ENCODE measurements at regions not wholly inside any gene's neighbourhood (a gene's known extent, or its start where the extent isn't known, plus 50 kb on each side); places are given as distances from the start of the nearest gene placed in this dataset.
"Not testable (repeated sequence)": the region's sequence is repeated elsewhere in the genome, so short reads cannot be mapped to it uniquely, and the experiment has no call there.

DNA sequence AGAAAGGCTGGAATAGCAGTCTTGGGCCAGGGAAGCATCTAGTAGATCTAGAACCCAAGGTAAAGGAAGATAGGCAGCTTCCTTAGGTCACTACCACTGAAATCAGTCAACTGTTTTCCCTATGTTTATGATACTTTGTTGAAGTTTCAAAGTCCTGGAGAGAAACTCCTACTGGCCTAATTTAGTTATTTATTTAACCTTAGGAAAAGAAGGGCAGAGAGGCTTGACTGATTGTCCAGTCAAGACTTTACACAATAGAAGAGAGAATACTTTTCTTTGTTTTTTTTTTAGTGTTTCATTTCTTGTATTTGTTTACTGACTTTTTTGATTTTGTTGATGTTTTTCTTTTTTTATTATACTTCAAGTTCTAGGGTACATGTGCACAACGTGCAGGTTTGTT, 138.9 kb upstream of the PHYHIPL start:
- no peak for DNase-seq

DNA sequence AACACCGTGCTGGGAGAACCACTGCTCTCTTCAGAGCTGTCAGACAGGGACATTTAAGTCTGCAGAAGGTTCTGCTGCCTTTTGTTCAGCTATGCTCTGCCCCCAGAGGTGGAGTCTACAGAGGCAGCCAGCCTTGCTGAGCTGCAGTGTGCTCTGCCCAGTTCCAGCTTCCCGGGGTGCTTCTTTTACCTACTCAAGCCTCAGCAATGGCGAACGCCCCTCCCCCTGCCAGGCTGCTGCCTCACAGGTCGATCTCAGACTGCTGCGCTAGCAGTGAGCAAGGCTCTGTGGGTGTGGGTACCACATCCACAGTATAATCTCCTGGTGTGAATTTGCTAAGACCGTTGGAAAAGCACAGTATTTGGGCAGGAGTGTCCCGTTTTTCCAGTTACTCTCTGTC, 133.1 kb upstream of the PHYHIPL start:
- not testable (repeated sequence) for DNase-seq

DNA sequence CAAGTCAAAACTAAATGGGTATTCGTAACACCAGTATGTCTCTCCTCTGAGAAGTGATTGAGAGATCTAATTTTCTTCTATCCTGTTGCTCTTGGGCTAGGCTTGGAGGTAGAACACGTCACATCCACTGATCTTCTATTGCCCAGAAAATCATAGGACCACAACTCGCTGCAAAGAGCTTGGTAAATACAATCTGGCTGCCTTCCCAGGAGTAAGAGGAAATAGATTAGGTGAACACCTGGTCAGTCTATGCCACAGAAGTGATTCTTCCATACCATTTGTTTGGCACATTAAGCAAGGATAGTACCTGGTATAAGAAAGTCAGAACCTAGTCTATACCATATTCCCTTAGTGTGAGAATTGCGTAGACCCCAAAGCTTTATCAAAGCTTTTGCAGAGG, 129.3 kb upstream of the PHYHIPL start:
- DNase-seq: no peak

DNA sequence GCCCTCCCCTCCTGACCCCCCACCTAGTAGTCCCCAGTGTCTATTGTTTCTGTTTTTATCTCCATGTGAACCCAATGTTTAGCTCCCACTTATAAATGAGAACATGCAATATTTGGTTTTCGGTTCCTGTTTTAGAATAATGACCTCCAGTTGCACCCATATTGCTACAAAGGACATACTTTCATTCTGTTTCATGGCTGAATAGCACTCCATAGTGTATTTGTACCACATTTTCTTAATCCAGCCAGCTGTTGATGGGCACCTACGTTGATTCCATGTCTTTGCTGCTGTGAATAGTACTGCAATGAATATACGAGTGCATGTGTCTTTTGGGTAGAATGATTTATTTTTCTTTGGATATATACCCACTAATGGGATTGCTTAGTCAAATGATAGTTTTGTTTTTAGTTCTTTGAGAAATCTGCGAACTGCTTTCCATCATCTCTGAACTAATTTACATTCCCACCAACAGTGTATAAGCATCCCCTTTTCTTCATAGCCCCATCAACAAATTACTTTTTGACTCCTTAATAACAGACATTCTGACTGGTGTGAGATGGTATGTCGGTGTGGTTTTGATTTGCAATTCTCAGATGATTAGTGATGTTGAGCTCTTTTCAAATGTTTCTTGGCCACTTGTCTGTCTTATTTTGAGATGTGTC, 128.4 kb upstream of the PHYHIPL start:
- no peak for DNase-seq

DNA sequence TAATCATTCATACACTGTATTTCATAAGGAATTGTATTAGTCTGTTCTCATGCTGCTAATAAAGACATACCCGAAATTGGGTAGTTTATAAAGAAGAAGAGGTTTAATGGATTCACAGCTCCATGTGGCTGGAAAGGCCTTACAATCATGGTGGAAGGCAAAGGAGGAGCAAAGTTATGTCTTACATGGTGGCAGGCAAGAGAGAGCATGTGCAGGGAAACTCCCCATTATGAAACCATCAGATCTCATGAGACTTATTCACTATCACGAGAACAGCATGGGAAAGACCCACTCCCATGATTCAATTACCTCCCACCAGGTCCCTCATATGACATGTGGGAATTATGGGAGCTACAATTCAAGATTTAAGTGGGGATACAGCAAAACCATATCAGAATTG, 122.9 kb upstream of the PHYHIPL start:
- DNase-seq: not testable (repeated sequence)

DNA sequence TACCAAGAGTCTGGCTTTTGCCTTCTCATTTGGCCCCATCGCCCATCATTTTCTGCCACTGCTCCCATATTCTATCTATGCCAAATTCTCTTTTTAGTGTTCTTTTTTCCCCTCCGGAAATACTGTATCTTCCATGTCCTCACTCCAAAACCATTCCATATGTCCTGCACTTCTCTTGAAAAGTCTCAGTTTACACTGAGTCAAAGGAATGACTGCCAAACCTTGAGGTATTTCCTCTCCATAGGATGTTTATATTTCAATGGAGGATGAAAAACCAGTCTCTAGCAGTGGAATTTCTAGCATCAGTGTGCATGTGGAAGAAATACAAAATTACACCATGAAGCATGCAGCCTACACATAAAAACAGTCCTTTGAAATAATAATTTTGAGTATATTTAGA, 121.4 kb upstream of the PHYHIPL start:
- DNase-seq: no peak

DNA sequence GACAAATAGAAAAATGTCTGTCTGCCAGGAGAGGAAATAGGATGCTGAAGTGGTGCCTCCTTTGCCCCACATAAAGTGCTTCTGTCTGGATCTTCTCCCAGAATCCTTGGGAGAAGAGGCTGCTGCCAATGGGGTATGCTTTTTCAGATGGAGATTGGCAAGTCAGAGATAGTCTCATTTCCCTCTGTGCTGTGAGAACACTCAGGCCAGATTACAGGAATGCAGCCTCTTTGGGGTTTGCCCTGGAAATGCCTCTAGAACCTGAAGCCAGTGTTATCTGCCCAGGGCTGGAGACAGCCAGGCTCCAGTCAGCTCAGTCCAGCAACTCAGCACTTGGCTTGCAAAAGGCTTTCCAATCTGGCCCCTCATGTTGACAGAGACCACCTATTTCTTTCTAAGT, 119.1 kb upstream of the PHYHIPL start:
- DNase-seq: no peak

DNA sequence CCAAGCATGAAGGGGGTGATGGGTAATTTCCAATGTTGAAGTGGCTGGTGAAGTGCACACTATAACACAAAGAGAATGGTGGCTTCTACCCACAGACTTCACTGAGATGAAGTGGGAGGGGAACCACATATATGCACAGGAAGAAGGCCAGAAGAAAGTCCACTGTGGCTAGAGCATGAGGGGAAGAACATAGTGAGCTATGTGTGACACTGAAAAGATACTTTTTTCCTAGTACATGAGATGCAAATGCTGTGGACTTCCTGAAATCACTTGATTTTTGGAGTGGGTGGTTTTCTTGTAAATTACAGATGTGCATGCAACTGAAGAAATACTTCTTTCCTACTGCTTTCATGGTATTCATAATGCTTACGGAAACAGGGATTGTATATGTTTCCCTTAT, 115.6 kb upstream of the PHYHIPL start:
- no peak for DNase-seq

DNA sequence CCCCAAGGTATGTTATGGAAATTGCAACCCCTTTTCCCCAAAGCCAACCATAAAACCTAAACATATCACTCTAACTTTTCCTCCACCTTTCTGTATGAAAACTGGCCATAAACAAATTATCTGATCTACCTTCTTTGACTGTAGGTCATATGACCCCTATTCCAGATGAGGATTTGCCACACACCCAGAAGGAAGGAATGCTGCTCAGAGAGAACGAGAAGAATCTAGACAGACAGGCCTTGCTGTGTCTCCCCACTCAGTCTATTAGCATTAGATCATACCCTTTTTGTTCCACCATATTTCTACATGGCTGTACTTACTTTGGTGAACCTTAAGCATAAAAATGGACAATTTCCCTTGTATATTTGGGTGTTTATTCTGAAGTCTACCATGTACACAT, 113.0 kb upstream of the PHYHIPL start:
- DNase-seq: no peak

DNA sequence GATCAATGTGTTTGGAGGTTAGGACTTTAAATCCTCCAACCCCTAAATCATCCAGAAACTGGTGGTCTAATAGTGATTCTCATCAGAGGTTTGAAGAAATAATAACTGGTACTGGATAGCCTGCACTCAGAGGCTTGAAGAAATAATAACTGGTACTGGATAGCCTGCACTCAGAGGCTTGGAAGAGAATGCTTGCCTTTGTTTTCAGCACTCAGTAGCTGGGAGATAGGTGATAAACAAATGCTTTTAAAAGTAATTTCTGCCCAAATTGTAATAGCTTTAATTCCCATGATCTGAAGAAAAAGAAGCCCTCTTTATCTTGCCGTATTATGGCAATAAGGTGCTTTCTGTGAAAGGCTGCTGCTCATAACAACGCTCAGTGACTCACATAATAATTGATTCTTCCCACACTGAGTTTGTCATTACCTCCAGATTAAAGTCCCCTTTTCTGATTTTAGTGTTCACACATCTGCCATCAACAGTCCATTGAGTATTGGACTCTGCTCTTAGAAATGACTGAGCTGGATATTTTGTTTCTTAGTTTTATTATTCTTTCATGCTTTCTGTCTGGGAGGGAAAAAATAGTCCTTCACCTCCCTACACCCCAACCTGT, 112.3 kb upstream of the PHYHIPL start:
- no peak for DNase-seq

DNA sequence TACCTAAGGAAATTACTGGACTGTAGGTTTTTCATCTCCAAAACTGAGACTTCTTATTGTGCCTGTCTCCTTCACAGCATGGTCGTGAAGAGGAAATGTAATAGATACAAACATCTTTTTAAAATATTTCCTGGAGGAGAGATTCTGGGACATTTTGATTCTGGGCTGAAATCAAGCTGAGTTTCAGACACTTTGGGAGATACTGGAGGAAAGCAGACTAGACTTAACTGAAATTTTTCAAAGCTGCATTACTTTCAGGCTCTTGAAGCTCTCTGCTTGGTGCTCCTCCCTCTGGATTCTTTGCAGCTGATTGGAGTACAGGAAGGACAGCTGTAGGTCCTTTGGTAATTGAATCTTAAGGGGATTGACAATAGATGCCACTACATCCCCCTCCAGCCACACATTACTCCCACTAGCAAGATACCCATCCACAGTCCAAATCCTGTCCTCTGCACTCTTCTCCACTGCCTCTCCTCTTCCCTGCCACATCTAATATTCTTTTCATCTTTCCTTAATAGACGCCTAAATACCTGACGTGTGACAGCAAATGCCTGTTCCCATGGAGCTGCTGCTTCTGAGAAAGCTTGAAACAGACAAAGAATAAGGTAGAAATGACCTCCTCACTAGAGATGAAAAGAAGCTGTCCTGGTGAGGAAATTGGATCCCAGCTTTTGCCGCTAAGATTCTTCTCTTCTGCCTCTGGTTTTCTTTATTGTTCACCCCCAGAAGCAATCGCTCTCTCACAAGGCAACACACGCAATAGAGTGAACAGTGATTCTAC, 111.5 kb upstream of the PHYHIPL start:
- DNase-seq: no peak

DNA sequence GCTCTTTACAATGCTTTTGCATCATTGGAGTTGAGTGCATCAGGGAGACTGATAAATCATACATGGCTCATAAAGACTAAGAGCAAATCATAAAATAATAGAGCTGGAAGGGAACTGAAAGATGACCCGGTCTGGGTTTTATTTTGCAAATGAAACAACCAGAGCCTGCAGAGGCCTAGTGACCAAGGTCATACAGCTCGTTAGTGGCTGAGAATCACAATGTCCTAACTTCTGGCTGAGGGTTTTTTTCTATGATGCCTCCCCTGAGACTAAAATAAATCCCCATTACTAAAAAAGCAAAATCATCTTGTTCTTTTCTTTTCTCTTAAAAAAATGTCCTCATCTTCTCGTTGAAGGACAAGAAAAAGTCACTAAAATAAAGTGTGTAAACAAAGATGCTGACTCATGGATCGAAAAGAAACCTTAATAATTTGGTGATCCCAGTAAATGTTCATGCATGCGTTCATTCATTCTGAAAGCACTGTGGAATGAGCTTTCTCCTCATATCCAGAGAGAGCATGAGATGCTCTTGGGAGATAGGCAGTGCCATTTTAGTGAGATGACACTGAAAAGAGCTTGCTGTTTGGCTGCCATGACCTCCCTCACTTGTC, 107.8 kb upstream of the PHYHIPL start:
- DNase-seq: no peak

DNA sequence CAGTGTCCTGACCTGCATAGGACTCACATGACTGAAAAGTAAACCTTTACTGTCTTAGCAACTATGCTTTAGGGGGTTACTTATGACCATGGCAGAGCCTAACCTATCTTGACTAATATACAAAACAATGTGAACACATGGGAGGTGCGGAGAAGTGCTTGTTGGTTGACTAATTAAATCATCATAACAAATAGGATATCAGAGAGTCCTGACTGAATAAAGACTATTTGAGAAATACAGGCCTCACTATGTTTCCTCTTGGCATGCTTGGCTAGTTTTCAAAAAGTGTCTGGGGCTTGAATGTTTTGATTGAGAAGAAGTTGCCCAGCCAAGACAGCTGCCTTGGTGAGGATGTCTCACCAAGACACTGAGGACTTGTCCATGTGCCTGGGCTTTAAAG, 104.4 kb upstream of the PHYHIPL start:
- no peak for DNase-seq

DNA sequence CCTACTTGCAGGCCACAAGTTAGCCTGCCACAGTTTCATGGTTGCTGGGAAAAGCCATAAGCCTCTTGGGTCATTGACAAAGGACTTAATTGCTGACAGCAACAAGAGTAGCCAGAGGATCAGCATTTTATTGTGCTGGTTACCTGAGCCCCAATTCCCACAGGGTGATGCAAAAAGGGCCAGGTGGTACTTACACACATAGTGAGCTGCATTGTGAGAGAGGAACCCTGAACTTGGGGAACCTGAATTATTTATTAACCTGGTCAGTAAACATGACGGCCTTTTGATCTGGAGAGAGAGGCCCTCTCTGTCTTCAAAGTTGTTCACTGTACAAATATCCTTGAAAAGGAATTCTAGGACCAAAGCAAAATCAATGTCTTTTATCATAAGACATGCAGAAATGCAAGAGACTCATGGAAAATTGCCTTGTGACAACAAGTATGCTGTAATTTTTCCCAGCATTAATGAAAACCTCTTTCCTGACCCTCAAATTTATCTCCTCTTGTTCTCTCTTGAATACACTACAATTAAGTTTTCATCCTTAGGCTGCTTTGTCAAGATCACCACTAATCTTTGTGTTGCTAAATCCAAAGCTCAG, 102.9 kb upstream of the PHYHIPL start:
- no peak for DNase-seq

DNA sequence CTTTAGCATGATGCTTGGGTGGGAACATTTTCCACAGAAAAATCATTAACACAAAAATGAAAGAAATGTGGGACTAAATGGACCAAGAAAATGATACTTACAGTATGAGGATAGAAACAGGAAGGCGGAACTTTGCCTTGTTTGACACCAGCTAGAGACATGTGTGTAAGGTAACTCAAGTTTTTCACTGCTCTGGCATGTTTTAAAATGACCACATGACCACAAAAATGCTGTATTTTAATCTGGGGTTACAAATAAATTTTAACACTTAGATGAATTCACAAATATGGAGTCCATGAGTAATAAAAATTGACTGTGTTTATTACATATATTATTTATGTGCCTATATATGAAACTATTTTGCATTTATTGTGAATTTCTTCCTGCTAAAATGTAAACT, 100.9 kb upstream of the PHYHIPL start:
- no peak for DNase-seq

DNA sequence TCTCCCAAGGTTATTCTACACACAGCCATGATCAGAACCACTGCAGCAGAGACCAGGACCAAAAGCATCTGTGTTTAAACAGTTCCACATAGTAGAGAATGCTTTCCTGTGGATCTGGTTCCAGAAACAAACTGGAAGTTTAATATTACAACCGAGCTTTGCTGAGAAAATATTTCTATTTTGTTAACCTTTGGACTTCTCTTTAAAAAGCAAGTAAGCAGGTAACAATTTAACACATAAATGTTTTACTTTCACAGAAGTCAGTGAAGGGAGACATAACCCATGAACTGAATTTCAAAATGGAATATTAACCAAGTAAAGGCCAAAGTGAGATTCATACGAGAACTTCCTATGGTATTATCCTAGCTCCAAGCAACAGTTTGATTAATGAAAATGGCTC, 98.6 kb upstream of the PHYHIPL start:
- no peak for DNase-seq

DNA sequence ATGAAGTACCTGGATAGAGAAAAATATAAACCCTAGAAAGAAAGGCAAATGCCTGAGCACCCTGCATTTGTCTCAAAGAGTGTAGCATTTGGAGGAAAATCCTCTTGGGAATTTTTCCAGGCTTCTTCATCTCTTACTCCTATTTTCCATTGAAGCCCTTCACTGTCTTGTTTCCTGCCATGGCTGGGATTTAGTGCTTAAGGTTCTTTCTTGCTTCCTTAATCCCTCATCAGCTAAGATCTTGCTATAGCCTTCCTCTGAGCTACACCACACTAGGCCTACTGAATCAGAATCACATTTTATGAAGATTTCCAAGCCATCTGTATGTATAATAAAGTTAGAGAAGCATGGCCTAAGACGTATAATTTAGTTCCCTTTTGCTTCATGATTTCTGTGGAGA, 97.5 kb upstream of the PHYHIPL start:
- DNase-seq: no peak

DNA sequence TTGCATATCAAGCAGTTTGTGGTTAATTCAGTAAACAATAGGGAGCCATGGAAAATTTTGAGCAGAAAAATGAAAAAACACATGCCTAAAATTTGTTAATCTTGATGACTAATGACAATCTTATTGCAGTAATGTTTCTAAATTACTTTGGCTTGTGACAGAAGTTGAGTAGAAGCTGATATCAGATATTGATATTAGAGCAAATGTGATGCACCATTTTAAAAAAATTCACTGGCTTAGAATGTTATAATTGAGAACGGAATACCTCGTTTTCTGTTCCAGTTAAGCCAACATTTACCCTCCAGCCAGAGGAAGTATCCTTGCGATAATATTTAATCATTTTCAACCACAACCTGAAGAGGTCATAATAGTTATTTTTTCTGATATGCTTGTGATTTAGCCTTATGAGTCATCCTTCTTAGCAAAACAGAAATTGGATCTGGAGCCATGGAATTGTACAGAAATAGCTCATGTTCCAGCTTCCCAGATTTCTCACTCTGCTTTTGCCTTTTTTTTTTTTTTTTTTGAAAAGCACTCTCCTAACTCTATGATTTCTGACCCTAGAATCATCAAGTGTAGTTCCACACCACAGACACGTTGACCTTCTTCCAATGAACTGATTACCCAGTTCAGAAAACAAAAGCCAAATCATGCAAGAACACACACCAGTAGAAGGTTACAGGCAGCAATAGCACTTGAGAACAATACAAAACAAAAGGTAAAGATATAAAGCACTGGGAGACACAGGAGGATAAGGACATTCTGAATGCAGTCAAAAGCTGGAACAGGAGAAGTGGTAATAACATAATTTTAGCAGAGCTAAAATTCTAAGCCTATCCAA, 96.8 kb upstream of the PHYHIPL start:
- DNase-seq: peak; percentile 44

DNA sequence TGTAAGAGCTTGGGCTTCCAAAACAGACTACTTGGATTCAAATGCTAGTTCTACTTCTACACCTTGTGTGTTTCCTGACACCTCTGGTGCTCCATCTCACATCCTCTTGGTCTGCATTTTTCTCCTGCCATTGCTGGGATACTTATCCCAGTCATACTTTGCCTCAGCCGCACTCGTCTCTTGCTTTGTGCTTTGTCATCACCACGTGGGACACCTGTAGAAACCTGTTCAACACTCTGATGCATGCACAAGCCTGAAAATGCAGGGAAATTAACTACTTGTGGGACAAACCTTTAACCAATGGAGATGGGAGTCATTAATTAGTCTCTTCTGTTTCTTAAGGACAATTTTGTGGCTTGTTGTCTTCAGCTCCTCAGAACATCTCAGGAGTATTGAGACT, 94.2 kb upstream of the PHYHIPL start:
- DNase-seq: no peak

DNA sequence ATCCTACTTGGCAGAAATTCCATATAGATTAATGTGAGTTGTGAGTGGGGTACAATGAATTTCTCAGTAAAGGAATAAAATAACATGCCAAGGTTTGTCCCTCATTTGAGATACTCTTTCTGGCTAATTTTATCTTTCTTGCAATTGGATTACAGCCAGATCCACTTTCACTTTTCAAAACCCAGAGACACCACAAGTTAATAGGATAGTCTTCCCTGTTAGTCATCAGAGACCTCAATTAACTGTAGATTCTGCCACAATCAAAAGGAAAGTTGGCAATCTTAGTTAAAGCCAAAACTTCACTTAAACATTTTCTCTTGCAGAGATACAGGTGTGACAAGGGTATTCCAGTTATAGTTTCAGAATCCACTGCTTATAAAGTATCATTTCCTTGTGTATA, 91.4 kb upstream of the PHYHIPL start:
- no peak for DNase-seq

DNA sequence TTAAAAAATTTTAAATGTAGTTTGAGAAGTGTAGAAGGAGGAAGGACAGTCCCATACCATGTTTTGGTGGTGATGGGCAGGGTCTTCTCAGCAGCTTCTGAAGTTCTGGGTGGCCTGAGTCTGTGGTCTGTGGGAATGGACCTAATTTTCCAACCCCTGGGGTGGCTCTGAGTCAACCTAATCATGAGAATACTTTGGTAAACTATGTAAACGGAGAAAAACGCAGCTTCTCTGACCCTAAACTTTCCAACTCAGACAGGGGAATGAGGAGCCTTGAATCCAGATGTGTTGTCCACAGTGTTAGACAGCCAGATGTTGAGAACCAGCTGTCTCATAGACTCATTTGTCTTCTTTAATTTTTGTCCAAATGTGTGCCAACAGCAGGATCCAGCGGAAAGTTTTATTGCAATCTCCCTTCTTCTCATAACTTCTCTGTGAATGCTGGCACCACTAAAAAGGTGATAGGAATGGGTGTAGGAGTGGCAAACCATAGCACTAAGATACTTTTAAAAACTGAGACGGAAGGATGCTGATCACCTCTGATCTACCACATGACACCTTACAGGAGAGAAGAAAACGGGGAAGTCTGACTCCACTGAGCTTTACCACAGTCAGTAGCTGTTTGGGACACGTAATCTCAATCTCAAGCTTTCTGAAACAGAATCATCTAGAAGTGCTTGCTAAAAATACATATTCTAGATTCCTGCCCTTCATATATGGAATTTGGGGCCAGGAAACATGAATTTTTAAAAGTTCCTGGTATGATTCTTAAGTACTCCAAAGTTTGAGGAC, 90.5 kb upstream of the PHYHIPL start:
- peak; percentile 18 for DNase-seq
